KMS-11 (cell line): ENCODE measurements at regions not wholly inside any gene's neighbourhood (a gene's known extent, or its start where the extent isn't known, plus 50 kb on each side); places are given as distances from the start of the nearest gene placed in this dataset.

Experiments
- H2AFZ ChIP-seq: fragments of 200-600 bp; sonication (generic); 2 replicates; pipeline ENCODE4 v1.6.1; 2016; ENCODE audit warnings: antibody characterized with exemption, mixed run types, low read depth
- H3K27ac ChIP-seq: fragments of 200-600 bp; sonication (generic); 2 replicates; pipeline ENCODE4 v1.6.1; 2016; ENCODE audit warnings: mild to moderate bottlenecking, mixed run types
- H3K27me3 ChIP-seq: fragments of 200-600 bp; sonication (generic); 2 replicates; pipeline ENCODE4 v1.6.1; 2017; ENCODE audit warnings: mild to moderate bottlenecking, low read depth, mixed run types, moderate library complexity; ENCODE audit not compliant: insufficient read depth
- H3K36me3 ChIP-seq: fragments of 200-600 bp; sonication (generic); 2 replicates; pipeline ENCODE4 v1.6.1; 2017; ENCODE audit warnings: mild to moderate bottlenecking, mixed run types; ENCODE audit not compliant: insufficient read depth
- H3K4me1 ChIP-seq: fragments of 200-600 bp; sonication (generic); 2 replicates; pipeline ENCODE4 v1.6.1; 2016; ENCODE audit warnings: mild to moderate bottlenecking, low read depth, mixed run types; ENCODE audit not compliant: poor library complexity, severe bottlenecking
- H3K4me2 ChIP-seq: fragments of 200-600 bp; sonication (generic); 2 replicates; pipeline ENCODE4 v1.7.0; 2016; ENCODE audit warnings: mild to moderate bottlenecking, mixed run types
- H3K4me3 ChIP-seq: fragments of 200-600 bp; sonication (generic); IDR thresholded peaks from 2 replicates; pipeline ENCODE4 v1.6.1; 2017; ENCODE audit warnings: low read depth, low read length, mixed read lengths; ENCODE audit not compliant: insufficient read depth
- H3K79me2 ChIP-seq: fragments of 200-600 bp; sonication (generic); 2 replicates; pipeline ENCODE4 v1.6.1; 2016; ENCODE audit warnings: low read depth, mixed run types; ENCODE audit not compliant: insufficient read depth
- H3K9ac ChIP-seq: fragments of 200-600 bp; sonication (generic); 2 replicates; pipeline ENCODE4 v1.6.1; 2016; ENCODE audit warnings: mild to moderate bottlenecking, mixed run types
- H4K20me1 ChIP-seq: fragments of 200-600 bp; sonication (generic); 2 replicates; pipeline ENCODE4 v1.6.1; 2016; ENCODE audit warnings: mild to moderate bottlenecking, mixed run types; ENCODE audit not compliant: insufficient read depth
- CTCF ChIP-seq: fragments of 200-600 bp; sonication (generic); conservative IDR thresholded peaks from 2 replicates; pipeline ENCODE4 v1.6.1; 2017; ENCODE audit warnings: low read depth, mild to moderate bottlenecking, antibody characterized with exemption, low read length, moderate library complexity, mixed read lengths

- no peak overlapping the region for H3K4me2 ChIP-seq
- H2AFZ ChIP-seq, result no peak overlapping the region
- no peaks in the 10 kb centered on the region for H3K36me3 ChIP-seq
- no peaks in the 10 kb centered on the region for H3K27me3 ChIP-seq
- no peaks in the 10 kb centered on the region for H3K4me1 ChIP-seq
- H3K27ac ChIP-seq, result no peak overlapping the region
- H3K79me2 ChIP-seq, result no peaks in the 10 kb centered on the region
- no peak for TF ChIP-seq CTCF
- no peak overlapping the region for H3K4me3 ChIP-seq
- H3K9ac ChIP-seq, result no peak overlapping the region
- H4K20me1 ChIP-seq, result no peaks in the 10 kb centered on the region
These were observed 375.4 kb upstream of the ATP2B1 start for GRCh38 chr12:90084018-90084417.

- no peaks in the 10 kb centered on the region for H4K20me1 ChIP-seq
- H2AFZ ChIP-seq, result no peak overlapping the region
- H3K4me1 ChIP-seq, result no peaks in the 10 kb centered on the region
- H3K4me2 ChIP-seq, result no peak overlapping the region
- no peaks in the 10 kb centered on the region for H3K27me3 ChIP-seq
- H3K79me2 ChIP-seq, result no peaks in the 10 kb centered on the region
- no peak overlapping the region for H3K4me3 ChIP-seq
- no peaks in the 10 kb centered on the region for H3K36me3 ChIP-seq
- TF ChIP-seq CTCF, result no peak
- no peak overlapping the region for H3K9ac ChIP-seq
- H3K27ac ChIP-seq, result no peak overlapping the region
These were observed 372.0 kb upstream of the ATP2B1 start for GRCh38 chr12:90080616-90081015.

- Histone ChIP-seq H3K9ac (no peak overlapping the region), H4K20me1 (no peaks in the 10 kb centered on the region), H3K4me3 (no peak overlapping the region), H3K4me1 (no peaks in the 10 kb centered on the region), H2AFZ (no peak overlapping the region), H3K4me2 (no peak overlapping the region), H3K27ac (no peak overlapping the region), H3K36me3 (no peaks in the 10 kb centered on the region), H3K27me3 (no peaks in the 10 kb centered on the region), H3K79me2 (no peaks in the 10 kb centered on the region)
- no peak for TF ChIP-seq CTCF
These were observed 371.0 kb upstream of the ATP2B1 start for GRCh38 chr12:90079529-90080210.

GRCh38 chr12:90078344-90078743 lies 369.7 kb upstream of the ATP2B1 start:
- Histone ChIP-seq H3K27ac (no peak overlapping the region), H3K9ac (no peak overlapping the region), H3K4me1 (no peaks in the 10 kb centered on the region), H3K27me3 (no peaks in the 10 kb centered on the region), H3K36me3 (no peaks in the 10 kb centered on the region), H4K20me1 (no peaks in the 10 kb centered on the region), H2AFZ (no peak overlapping the region), H3K4me2 (no peak overlapping the region), H3K79me2 (no peaks in the 10 kb centered on the region), H3K4me3 (no peak overlapping the region)
- no peak for TF ChIP-seq CTCF
